ENCODE measurements at regions not wholly inside any gene's neighbourhood (a gene's known extent, or its start where the extent isn't known, plus 50 kb on each side); places are given as distances from the start of the nearest gene placed in this dataset.

DNA sequence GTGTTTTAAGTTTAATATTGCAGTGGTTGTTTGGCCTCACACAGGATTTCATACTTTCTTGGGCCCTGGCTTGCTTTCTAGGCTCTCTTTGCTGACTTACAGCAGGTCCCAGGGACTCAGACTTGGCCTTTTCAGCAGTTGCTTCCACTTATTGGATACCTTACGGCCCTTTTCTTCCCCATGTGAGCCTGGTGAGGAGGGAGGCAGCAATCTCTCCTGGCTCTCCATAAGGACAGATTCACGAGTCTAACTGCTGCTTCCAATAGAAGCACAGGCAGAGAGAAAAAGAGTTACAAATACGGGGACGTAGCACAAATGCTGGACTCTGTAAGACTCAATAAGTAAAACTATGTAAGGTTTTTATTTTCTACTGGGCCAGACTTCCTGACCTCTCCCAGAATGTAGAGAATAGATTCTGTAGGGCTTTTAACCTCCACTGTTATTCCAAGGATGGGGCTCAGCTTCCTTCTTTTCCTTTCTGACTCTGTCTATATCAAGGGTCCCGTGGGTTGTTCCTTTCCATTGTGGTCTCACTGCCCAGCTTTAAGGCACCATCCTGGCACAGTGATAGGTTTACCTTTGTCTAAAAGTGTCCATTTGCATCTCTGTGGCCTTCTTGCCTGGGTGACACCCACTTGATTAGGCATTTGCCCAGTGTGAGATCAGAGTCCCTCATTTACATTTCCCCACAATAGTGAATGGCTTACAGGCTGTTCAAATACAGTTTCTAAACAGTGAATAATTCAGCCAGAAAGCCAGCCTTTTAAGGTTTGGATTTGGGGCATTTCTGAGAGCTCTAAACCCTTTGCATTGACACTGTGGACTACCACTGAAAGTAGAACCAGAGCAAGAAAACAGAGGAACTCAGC lies 92.8 kb downstream of the RASSF10 start:
- intact Hi-C loops (cut with DNase I): no loop called here
- TF ChIP-seq, protein P1, sequence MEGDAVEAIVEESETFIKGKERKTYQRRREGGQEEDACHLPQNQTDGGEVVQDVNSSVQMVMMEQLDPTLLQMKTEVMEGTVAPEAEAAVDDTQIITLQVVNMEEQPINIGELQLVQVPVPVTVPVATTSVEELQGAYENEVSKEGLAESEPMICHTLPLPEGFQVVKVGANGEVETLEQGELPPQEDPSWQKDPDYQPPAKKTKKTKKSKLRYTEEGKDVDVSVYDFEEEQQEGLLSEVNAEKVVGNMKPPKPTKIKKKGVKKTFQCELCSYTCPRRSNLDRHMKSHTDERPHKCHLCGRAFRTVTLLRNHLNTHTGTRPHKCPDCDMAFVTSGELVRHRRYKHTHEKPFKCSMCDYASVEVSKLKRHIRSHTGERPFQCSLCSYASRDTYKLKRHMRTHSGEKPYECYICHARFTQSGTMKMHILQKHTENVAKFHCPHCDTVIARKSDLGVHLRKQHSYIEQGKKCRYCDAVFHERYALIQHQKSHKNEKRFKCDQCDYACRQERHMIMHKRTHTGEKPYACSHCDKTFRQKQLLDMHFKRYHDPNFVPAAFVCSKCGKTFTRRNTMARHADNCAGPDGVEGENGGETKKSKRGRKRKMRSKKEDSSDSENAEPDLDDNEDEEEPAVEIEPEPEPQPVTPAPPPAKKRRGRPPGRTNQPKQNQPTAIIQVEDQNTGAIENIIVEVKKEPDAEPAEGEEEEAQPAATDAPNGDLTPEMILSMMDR (IDR thresholded peaks at IDR 0.05): no peak
- no peak for TF ChIP-seq POLR2A (IDR thresholded peaks at IDR 0.05)
- Histone ChIP-seq H3K36me3 (no peaks in the 10 kb centered on the region), H3K4me1 (no peaks in the 10 kb centered on the region), H3K4me3 (replicated peaks in 1 of 3) (no peak overlapping the region), H3K27me3 (no peaks in the 10 kb centered on the region), H3K27ac (no peak overlapping the region), H3K9me3 (no peaks in the 10 kb centered on the region)
- DNase-seq: no peak
- whole genome bisulfite sequencing, 2 donors: 76 to 81% methylated on average over 5 of the region's 5 CpGs

GRCh38 chr11:13102513-13102840 lies 93.4 kb downstream of the RASSF10 start:
- intact Hi-C loops (cut with DNase I): no loop called here
- Histone ChIP-seq H3K4me1 (no peaks in the 10 kb centered on the region), H3K36me3 (no peaks in the 10 kb centered on the region), H3K9me3 (no peaks in the 10 kb centered on the region), H3K27ac (no peak overlapping the region), H3K4me3 (replicated peaks in 1 of 3) (no peak overlapping the region), H3K27me3 (no peaks in the 10 kb centered on the region)
- no peak for DNase-seq
- WGBS, 2 donors: 75 to 83% methylated on average over 2 of the region's 2 CpGs
- no peak for TF ChIP-seq POLR2A (IDR thresholded peaks at IDR 0.05)
- TF ChIP-seq, protein P1 (IDR thresholded peaks at IDR 0.05): no peak

DNA sequence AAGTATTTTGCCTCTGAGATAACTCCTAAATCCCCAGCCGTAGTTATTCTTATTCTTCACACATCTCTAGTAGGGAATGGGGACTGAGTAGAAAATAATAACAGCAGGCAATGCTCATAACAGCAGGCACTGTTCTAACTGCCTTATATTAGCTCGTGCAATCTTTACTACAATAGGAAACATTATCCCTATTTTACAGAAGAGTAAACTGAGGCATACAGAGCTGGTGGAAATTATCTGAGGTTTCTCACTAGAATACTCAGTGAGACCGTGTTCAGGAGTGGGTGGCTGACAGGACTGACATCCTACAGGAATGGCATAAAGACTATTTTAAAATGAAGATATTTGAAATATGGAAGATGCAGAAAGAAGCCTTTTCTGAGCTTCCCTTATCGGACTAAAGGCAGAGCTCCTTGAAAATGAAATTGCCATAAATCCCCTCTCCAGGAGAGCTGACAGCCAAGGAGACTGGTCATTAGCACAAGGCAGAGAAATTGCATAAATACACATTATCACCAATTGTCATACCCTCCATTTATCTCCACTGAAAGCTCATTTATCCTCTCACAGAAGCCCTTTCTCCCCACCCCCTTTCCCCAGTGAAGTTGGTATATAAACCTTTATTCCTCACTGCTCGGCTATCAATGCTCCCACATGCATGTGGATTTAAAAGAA lies 93.9 kb downstream of the RASSF10 start:
- no peaks in the 10 kb centered on the region for H3K27me3 ChIP-seq
- 88 to 89% methylated on average over 5 of the region's 5 CpGs for WGBS, 2 donors
- no peak for TF ChIP-seq POLR2A (IDR thresholded peaks at IDR 0.05)
- TF ChIP-seq, protein P1 (IDR thresholded peaks at IDR 0.05): no peak
- H3K36me3 ChIP-seq: no peaks in the 10 kb centered on the region
- H3K27ac ChIP-seq: no peak overlapping the region
- no peaks in the 10 kb centered on the region for H3K9me3 ChIP-seq
- DNase-seq: no peak
- intact Hi-C loops (cut with DNase I): no loop called here
- no peaks in the 10 kb centered on the region for H3K4me1 ChIP-seq
- no peak overlapping the region for H3K4me3 ChIP-seq (replicated peaks in 1 of 3)

- intact Hi-C loops (cut with DNase I): no loop called here
- Histone ChIP-seq H3K4me3 (replicated peaks in 1 of 3) (no peak overlapping the region), H3K27me3 (no peaks in the 10 kb centered on the region), H3K36me3 (no peaks in the 10 kb centered on the region), H3K27ac (no peak overlapping the region), H3K9me3 (no peaks in the 10 kb centered on the region), H3K4me1 (no peaks in the 10 kb centered on the region)
- TF ChIP-seq POLR2A (IDR thresholded peaks at IDR 0.05): no peak
- TF ChIP-seq, protein P1 (IDR thresholded peaks at IDR 0.05): no peak
- no peak for DNase-seq
- WGBS, 2 donors: 39 to 44% methylated on average over 2 of the region's 2 CpGs
Measured at GRCh38 chr11:13103962-13104554, 94.9 kb downstream of the RASSF10 start.

All from thyroid gland (tissue), 4 donors.